Keratinocyte (primary cell): ENCODE measurements at regions not wholly inside any gene's neighbourhood (a gene's known extent, or its start where the extent isn't known, plus 50 kb on each side); places are given as distances from the start of the nearest gene placed in this dataset.

Source experiments
- DNase-seq: peaks from one replicate; pipeline ENCODE4 v3.0.0-alpha.2; 2011; ENCODE audit warnings: low read depth, missing footprints, low spot score
- FAIRE-seq: peaks from 2 replicates; lab custom pipeline; 2011; peaks lifted over from hg19 to GRCh38; lab: Jason Lieb, UNC
- H2AFZ ChIP-seq: 2 replicates; pipeline ENCODE4 v1.6.0; 2012; ENCODE audit warnings: low read length, control low read depth, inconsistent platforms; ENCODE audit not compliant: control insufficient read depth
- H3K27ac ChIP-seq: 2 replicates; pipeline ENCODE4 v1.5.1; 2011; ENCODE audit warnings: low read length; ENCODE audit not compliant: control insufficient read depth, insufficient read depth
- H3K27me3 ChIP-seq: 3 replicates; pipeline ENCODE4 v1.6.0; 2011; ENCODE audit warnings: low read length; ENCODE audit not compliant: control insufficient read depth, insufficient read depth; ENCODE audit errors: extremely low read depth
- H3K36me3 ChIP-seq, 2 experiments: 2 replicates in 1 of 2; 3 replicates in 1 of 2; pipeline ENCODE4 v1.5.1; 2011; ENCODE audit warnings: low read length in 2 of 2, mild to moderate bottlenecking in 1 of 2; ENCODE audit not compliant: control insufficient read depth in 2 of 2, insufficient read depth in 2 of 2; ENCODE audit errors: extremely low read depth in 1 of 2
- H3K4me1 ChIP-seq: 3 replicates; pipeline ENCODE4 v1.5.1; 2011; ENCODE audit warnings: low read length; ENCODE audit not compliant: control insufficient read depth, insufficient read depth; ENCODE audit errors: extremely low read depth
- H3K4me2 ChIP-seq: 3 replicates; pipeline ENCODE4 v1.6.0; 2011; ENCODE audit warnings: low read depth, low read length; ENCODE audit not compliant: control insufficient read depth, insufficient read depth; ENCODE audit errors: extremely low read depth
- H3K4me3 ChIP-seq, 3 experiments: fragments of 200-600 bp in 1 of 3; sonication (generic) in 1 of 3; 2 replicates in 2 of 3; 3 replicates in 1 of 3; pipeline ENCODE4 v1.5.1; 2011 to 2016; ENCODE audit warnings: low read length in 3 of 3, mild to moderate bottlenecking in 3 of 3, control low read depth in 2 of 3, inconsistent platforms in 1 of 3, low read depth in 1 of 3, mixed read lengths in 1 of 3, mixed run types in 1 of 3, moderate library complexity in 1 of 3; ENCODE audit not compliant: control insufficient read depth in 2 of 3, insufficient read depth in 2 of 3; ENCODE audit errors: extremely low read depth in 1 of 3
- H3K79me2 ChIP-seq: 2 replicates; pipeline ENCODE4 v1.6.0; 2012; ENCODE audit warnings: low read length; ENCODE audit not compliant: control insufficient read depth, insufficient read depth
- H3K9ac ChIP-seq: 3 replicates; pipeline ENCODE4 v1.6.0; 2011; ENCODE audit warnings: low read length; ENCODE audit not compliant: control insufficient read depth, insufficient read depth; ENCODE audit errors: extremely low read depth
- H3K9me1 ChIP-seq: 3 replicates; pipeline ENCODE4 v1.6.0; 2011; ENCODE audit warnings: low read length; ENCODE audit not compliant: control insufficient read depth, insufficient read depth; ENCODE audit errors: extremely low read depth
- H3K9me3 ChIP-seq: 2 replicates; pipeline ENCODE4 v1.5.1; 2012; ENCODE audit warnings: low read depth, low read length; ENCODE audit not compliant: control insufficient read depth
- H4K20me1 ChIP-seq: 3 replicates; pipeline ENCODE4 v1.6.0; 2011; ENCODE audit warnings: low read length; ENCODE audit not compliant: control insufficient read depth, insufficient read depth; ENCODE audit errors: extremely low read depth
- EZH2 ChIP-seq: IDR thresholded peaks from one replicate; pipeline ENCODE4 v1.6.1; 2012; ENCODE audit warnings: inconsistent platforms, mild to moderate bottlenecking, low read length, moderate library complexity
- dilution Hi-C: fragments of 300-500 bp; cut with MboI; formaldehyde crosslinking; loops from one replicate; pipeline ENCODE4 v1.7.0; 2020; ENCODE audit warnings: low sequenced_read_pairs; ENCODE audit not compliant: extremely low pct_ligation_motif_present
- TF ChIP-seq, protein P1 (sequence below), 3 experiments: IDR thresholded peaks in 1 of 3; conservative IDR thresholded peaks in 1 of 3; optimal IDR thresholded peaks in 1 of 3; 2 replicates in 2 of 3; 3 replicates in 1 of 3; pipeline versions ENCODE3 to v1.5.1; 2011; ENCODE audit warnings: low read length in 3 of 3, mild to moderate bottlenecking in 3 of 3, moderate library complexity in 2 of 3, control low read depth in 1 of 3, inconsistent platforms in 1 of 3; ENCODE audit not compliant: insufficient read depth in 2 of 3; ENCODE audit errors: extremely low read depth in 1 of 3

DNA sequence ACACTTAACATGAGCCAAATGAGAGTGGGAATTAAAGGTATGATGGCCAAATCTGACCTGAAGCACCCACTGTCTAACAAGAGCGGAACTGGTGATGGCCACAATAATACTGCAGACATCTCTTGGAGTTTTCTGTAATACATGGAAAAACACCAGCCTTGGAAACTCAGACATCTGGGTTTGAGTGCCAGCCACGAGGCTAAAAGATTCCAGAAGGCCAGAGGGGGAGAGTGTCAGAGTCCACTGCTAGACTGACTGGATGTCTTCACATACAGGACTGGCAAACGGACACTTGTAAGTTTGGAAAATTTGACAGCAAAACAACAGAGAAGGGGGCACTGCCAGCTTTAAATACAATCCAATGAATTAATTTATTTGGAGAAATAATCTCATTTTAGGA lies 175.1 kb downstream of the ADSS2 start:
- no peaks in the 10 kb centered on the region for H3K36me3 ChIP-seq
- no peak overlapping the region for H3K9ac ChIP-seq
- no peak for DNase-seq
- no peak for FAIRE-seq
- no peak overlapping the region for H3K4me2 ChIP-seq
- no peaks in the 10 kb centered on the region for H3K9me1 ChIP-seq
- no peaks in the 10 kb centered on the region for H3K79me2 ChIP-seq
- peaks cover 18% of the 10 kb centered on the region for H3K4me1 ChIP-seq
- H3K9me3 ChIP-seq = no peaks in the 10 kb centered on the region
- no peaks in the 10 kb centered on the region for H3K27me3 ChIP-seq
- no peak overlapping the region for H2AFZ ChIP-seq
- H4K20me1 ChIP-seq = no peaks in the 10 kb centered on the region
- no peak overlapping the region for H3K4me3 ChIP-seq
- no peak overlapping the region for H3K27ac ChIP-seq
- dilution Hi-C loops = no loop called here
- TF ChIP-seq EZH2 = no peak
- TF ChIP-seq, protein P1, sequence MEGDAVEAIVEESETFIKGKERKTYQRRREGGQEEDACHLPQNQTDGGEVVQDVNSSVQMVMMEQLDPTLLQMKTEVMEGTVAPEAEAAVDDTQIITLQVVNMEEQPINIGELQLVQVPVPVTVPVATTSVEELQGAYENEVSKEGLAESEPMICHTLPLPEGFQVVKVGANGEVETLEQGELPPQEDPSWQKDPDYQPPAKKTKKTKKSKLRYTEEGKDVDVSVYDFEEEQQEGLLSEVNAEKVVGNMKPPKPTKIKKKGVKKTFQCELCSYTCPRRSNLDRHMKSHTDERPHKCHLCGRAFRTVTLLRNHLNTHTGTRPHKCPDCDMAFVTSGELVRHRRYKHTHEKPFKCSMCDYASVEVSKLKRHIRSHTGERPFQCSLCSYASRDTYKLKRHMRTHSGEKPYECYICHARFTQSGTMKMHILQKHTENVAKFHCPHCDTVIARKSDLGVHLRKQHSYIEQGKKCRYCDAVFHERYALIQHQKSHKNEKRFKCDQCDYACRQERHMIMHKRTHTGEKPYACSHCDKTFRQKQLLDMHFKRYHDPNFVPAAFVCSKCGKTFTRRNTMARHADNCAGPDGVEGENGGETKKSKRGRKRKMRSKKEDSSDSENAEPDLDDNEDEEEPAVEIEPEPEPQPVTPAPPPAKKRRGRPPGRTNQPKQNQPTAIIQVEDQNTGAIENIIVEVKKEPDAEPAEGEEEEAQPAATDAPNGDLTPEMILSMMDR (optimal IDR thresholded peaks at IDR 0.05 in 1 of 3, IDR thresholded peaks at IDR 0.05 in 1 of 3, conservative IDR thresholded peaks at IDR 0.05 in 1 of 3; ENCODE audit: extremely low read depth in 1 of 3, insufficient read depth in 2 of 3, low read length in 3 of 3) = no peak

DNA sequence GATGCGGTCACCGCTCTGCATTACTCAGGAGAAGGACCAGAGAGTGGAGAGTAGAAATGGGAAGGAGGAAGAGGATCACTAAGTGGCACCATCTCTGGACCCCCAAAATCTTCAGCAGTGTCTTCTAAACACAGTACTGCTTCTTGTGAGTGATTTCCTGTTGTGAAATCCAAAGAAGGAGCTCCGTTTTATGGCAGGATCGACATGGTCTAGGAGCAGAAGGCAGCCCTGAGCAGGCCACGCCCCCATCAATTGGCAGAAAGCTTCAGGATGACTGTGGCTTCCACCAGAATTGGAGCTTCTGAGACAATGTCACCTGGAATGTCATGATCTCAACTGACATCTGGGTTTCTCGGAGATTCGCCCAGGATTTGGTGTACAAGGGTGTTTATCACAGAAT lies 171.5 kb downstream of the ADSS2 start:
- Histone ChIP-seq H3K4me3 (no peak overlapping the region), H3K79me2 (no peaks in the 10 kb centered on the region), H3K27ac (no peak overlapping the region), H3K27me3 (no peaks in the 10 kb centered on the region), H3K36me3 (no peaks in the 10 kb centered on the region), H3K9me1 (no peaks in the 10 kb centered on the region), H3K4me2 (no peak overlapping the region), H3K4me1 (no peaks in the 10 kb centered on the region), H3K9ac (no peak overlapping the region), H3K9me3 (no peaks in the 10 kb centered on the region), H4K20me1 (no peaks in the 10 kb centered on the region), H2AFZ (no peak overlapping the region)
- no peak for FAIRE-seq
- no peak for DNase-seq
- dilution Hi-C loops = no loop called here
- no peak for TF ChIP-seq EZH2
- TF ChIP-seq, protein P1 (optimal IDR thresholded peaks at IDR 0.05 in 1 of 3, IDR thresholded peaks at IDR 0.05 in 1 of 3, conservative IDR thresholded peaks at IDR 0.05 in 1 of 3; ENCODE audit: extremely low read depth in 1 of 3, insufficient read depth in 2 of 3, low read length in 3 of 3) = no peak
